IMR-90 (cell line): ENCODE measurements at regions not wholly inside any gene's neighbourhood (a gene's known extent, or its start where the extent isn't known, plus 50 kb on each side); places are given as distances from the start of the nearest gene placed in this dataset.

Source experiments
- ATAC-seq: fragments of 200-7000 bp; cut with Tn5 transposase; 2 replicates; pipeline ENCODE4 v1.9.1; 2020; ENCODE audit warnings: low read depth, mild to moderate bottlenecking, moderate library complexity
- BruUV-seq: library from RNA; stranded (reverse); fragments of 400-500 nt; replicated peaks from 2 replicates; lab custom pipeline; 2021; lab: Mats Ljungman, UMichigan
- CTCF ChIA-PET: fragments of 300-600 bp; formaldehyde crosslinking; extraction: SDS; loops from one replicate; lab custom pipeline; 2021; ENCODE audit warnings: antibody characterized with exemption; lab: Yijun Ruan, JAX
- POLR2A ChIA-PET: fragments of 300-600 bp; sonication (Branson Sonifier 250); formaldehyde crosslinking; loops from one replicate; lab custom pipeline; 2022; ENCODE audit warnings: antibody characterized with exemption; ENCODE audit not compliant: unreplicated experiment; lab: Charles Lee
- DNase-seq: peaks from one replicate; pipeline ENCODE4 v3.0.0; 2013
- H2AFZ ChIP-seq: replicated peaks from 2 replicates; pipeline ENCODE3; 2013; ENCODE audit warnings: low read length, mild to moderate bottlenecking; ENCODE audit not compliant: poor library complexity
- H2AK5ac ChIP-seq: 2 replicates; pipeline ENCODE4 v1.6.1; 2013; ENCODE audit warnings: low read depth, low read length, inconsistent platforms
- H2AK9ac ChIP-seq: replicated peaks from 2 replicates; pipeline ENCODE3; 2013; ENCODE audit warnings: mild to moderate bottlenecking, low read depth, low read length, moderate library complexity; ENCODE audit not compliant: poor library complexity
- H2BK120ac ChIP-seq: 2 replicates; pipeline ENCODE4 v1.6.1; 2013; ENCODE audit warnings: low read depth, low read length, inconsistent platforms
- H2BK15ac ChIP-seq: 3 replicates; pipeline ENCODE4 v1.6.1; 2013; ENCODE audit warnings: low read depth, low read length, inconsistent platforms
- H2BK20ac ChIP-seq: 2 replicates; pipeline ENCODE4 v1.6.1; 2013; ENCODE audit warnings: low read depth, mild to moderate bottlenecking, inconsistent platforms, low read length, moderate library complexity
- H2BK5ac ChIP-seq: 2 replicates; pipeline ENCODE4 v1.6.1; 2013; ENCODE audit warnings: mild to moderate bottlenecking, low read depth, low read length, inconsistent platforms; ENCODE audit not compliant: poor library complexity, severe bottlenecking
- H3K14ac ChIP-seq: replicated peaks from 2 replicates; pipeline ENCODE4 v1.6.1; 2013; ENCODE audit warnings: low read depth, low read length, inconsistent platforms
- H3K18ac ChIP-seq: 2 replicates; pipeline ENCODE4 v1.6.1; 2013; ENCODE audit warnings: low read depth, low read length, control low read depth
- H3K23ac ChIP-seq: 2 replicates; pipeline ENCODE4 v1.6.1; 2013; ENCODE audit warnings: low read depth, low read length, inconsistent platforms
- H3K27ac ChIP-seq: 2 replicates; pipeline ENCODE4 v1.5.1; 2013; ENCODE audit warnings: mild to moderate bottlenecking, control low read depth, low read length; ENCODE audit not compliant: insufficient read depth
- H3K27me3 ChIP-seq: 2 replicates; pipeline ENCODE4 v1.6.1; 2013; ENCODE audit warnings: low read length; ENCODE audit not compliant: control insufficient read depth, insufficient read depth
- H3K36me3 ChIP-seq: 2 replicates; pipeline ENCODE4 v1.6.1; 2013; ENCODE audit warnings: low read length, mixed read lengths; ENCODE audit not compliant: control insufficient read depth, insufficient read depth
- H3K4ac ChIP-seq: 2 replicates; pipeline ENCODE4 v1.6.1; 2013; ENCODE audit warnings: low read depth, low read length, inconsistent platforms
- H3K4me1 ChIP-seq: 2 replicates; pipeline ENCODE4 v1.6.1; 2013; ENCODE audit warnings: low read length, mixed read lengths; ENCODE audit not compliant: control insufficient read depth, insufficient read depth
- H3K4me2 ChIP-seq: 2 replicates; pipeline ENCODE4 v1.6.1; 2013; ENCODE audit warnings: low read depth, mild to moderate bottlenecking, control low read depth, low read length, moderate library complexity
- H3K4me3 ChIP-seq: 2 replicates; pipeline ENCODE4 v1.5.1; 2013; ENCODE audit warnings: low read depth, mild to moderate bottlenecking, control low read depth, low read length, moderate library complexity; ENCODE audit not compliant: insufficient read depth
- H3K56ac ChIP-seq: 2 replicates; pipeline ENCODE4 v1.6.1; 2013; ENCODE audit warnings: low read length, inconsistent platforms; ENCODE audit not compliant: insufficient read depth; ENCODE audit errors: extremely low read depth
- H3K79me1 ChIP-seq, 2 experiments: 2 replicates each; pipeline ENCODE4 v1.6.1; 2013; ENCODE audit warnings: low read length in 2 of 2, inconsistent platforms in 1 of 2, low read depth in 1 of 2
- H3K9ac ChIP-seq: 2 replicates; pipeline ENCODE4 v1.6.1; 2013; ENCODE audit warnings: low read depth, low read length, control low read depth
- H3K9me1 ChIP-seq: 2 replicates; pipeline ENCODE4 v1.6.1; 2013; ENCODE audit warnings: low read length, inconsistent platforms; ENCODE audit not compliant: insufficient read depth
- H3K9me3 ChIP-seq: 2 replicates; pipeline ENCODE4 v1.6.1; 2013; ENCODE audit warnings: low read length; ENCODE audit not compliant: control insufficient read depth, insufficient read depth
- H4K20me1 ChIP-seq: 2 replicates; pipeline ENCODE4 v1.6.1; 2013; ENCODE audit warnings: low read length, inconsistent platforms; ENCODE audit not compliant: insufficient read depth
- H4K5ac ChIP-seq: 2 replicates; pipeline ENCODE4 v1.6.1; 2013; ENCODE audit warnings: mild to moderate bottlenecking, low read depth, low read length, control low read depth
- H4K8ac ChIP-seq, 2 experiments: 2 replicates each; pipeline ENCODE4 v1.6.1; 2013; ENCODE audit warnings: low read depth in 2 of 2, low read length in 2 of 2, control low read depth in 1 of 2, inconsistent platforms in 1 of 2
- H4K91ac ChIP-seq: 2 replicates; pipeline ENCODE4 v1.6.1; 2013; ENCODE audit warnings: low read depth, low read length, inconsistent platforms; ENCODE audit not compliant: insufficient read depth
- BHLHE40 ChIP-seq: fragments of 150-350 bp; IDR thresholded peaks from 2 replicates; pipeline ENCODE4 v1.6.1; 2016; ENCODE audit warnings: mild to moderate bottlenecking, low read depth, low read length
- CEBPB ChIP-seq: IDR thresholded peaks from 2 replicates; pipeline ENCODE4 v1.6.1; 2012; ENCODE audit warnings: low read depth, low read length, improper control_type of control experiment
- CHD1 ChIP-seq: IDR thresholded peaks from 2 replicates; pipeline ENCODE4 v1.6.1; 2012; ENCODE audit warnings: low read depth, low read length, improper control_type of control experiment
- CTCF ChIP-seq: conservative IDR thresholded peaks from 2 replicates; pipeline ENCODE4 v1.5.1; 2012; ENCODE audit warnings: mild to moderate bottlenecking, low read depth, low read length, improper control_type of control experiment
- ELK1 ChIP-seq: fragments of 150-350 bp; IDR thresholded peaks from 2 replicates; pipeline ENCODE4 v1.6.1; 2016; ENCODE audit warnings: low read depth, mild to moderate bottlenecking, low read length, moderate library complexity, borderline replicate concordance
- FOS ChIP-seq: fragments of 150-350 bp; IDR thresholded peaks from 2 replicates; pipeline ENCODE4 v1.6.1; 2016; ENCODE audit warnings: low read depth, low read length
- MAFK ChIP-seq: IDR thresholded peaks from 2 replicates; pipeline ENCODE4 v1.6.1; 2012; ENCODE audit warnings: low read depth, low read length, improper control_type of control experiment
- MAZ ChIP-seq: IDR thresholded peaks from 2 replicates; pipeline ENCODE4 v1.6.1; 2012; ENCODE audit warnings: low read depth, mild to moderate bottlenecking, low read length, improper control_type of control experiment, moderate library complexity, borderline replicate concordance
- MXI1 ChIP-seq: IDR thresholded peaks from 2 replicates; pipeline ENCODE4 v1.6.1; 2012; ENCODE audit warnings: low read depth, mild to moderate bottlenecking, low read length, moderate library complexity, borderline replicate concordance
- NFE2L2 ChIP-seq: fragments of 150-350 bp; IDR thresholded peaks from 2 replicates; pipeline ENCODE4 v1.6.1; 2016; ENCODE audit warnings: low read depth, mild to moderate bottlenecking, low read length
- POLR2A ChIP-seq: IDR thresholded peaks from 2 replicates; pipeline ENCODE4 v1.6.1; 2012; ENCODE audit warnings: mild to moderate bottlenecking, low read depth, low read length
- RAD21 ChIP-seq: IDR thresholded peaks from 2 replicates; pipeline ENCODE4 v1.6.1; 2012; ENCODE audit warnings: low read length, improper control_type of control experiment
- RCOR1 ChIP-seq: IDR thresholded peaks from 2 replicates; pipeline ENCODE4 v1.6.1; 2012; ENCODE audit warnings: mild to moderate bottlenecking, low read length, improper control_type of control experiment; ENCODE audit not compliant: insufficient replicate concordance
- RFX5 ChIP-seq: IDR thresholded peaks from 2 replicates; pipeline ENCODE4 v1.8.0; 2012; ENCODE audit warnings: low read depth, mild to moderate bottlenecking, low read length, moderate library complexity
- SMC3 ChIP-seq: fragments of 150-350 bp; IDR thresholded peaks from 2 replicates; pipeline ENCODE4 v1.6.1; 2016; ENCODE audit warnings: low read depth, mild to moderate bottlenecking, antibody characterized with exemption, low read length, moderate library complexity
- USF2 ChIP-seq: fragments of 150-350 bp; IDR thresholded peaks from 2 replicates; pipeline ENCODE4 v1.6.1; 2017; ENCODE audit warnings: mild to moderate bottlenecking, antibody characterized with exemption, low read length, low read depth
- WGBS, 2 experiments: methylation state at CpG; one replicate each; pipeline versions ENCODE4 v1.1.5 to v1.1.7; 2013; ENCODE audit warnings: missing lambda C conversion rate in 2 of 2; ENCODE audit not compliant: insufficient read length in 1 of 2; ENCODE audit errors: extremely low coverage in 2 of 2; 5-methylcytosine and 5-hydroxymethylcytosine counted together
- dilution Hi-C: fragments of 300-500 bp; cut with HindIII; formaldehyde crosslinking; loops from one replicate; pipeline ENCODE4 v1.14.3; 2018; ENCODE audit warnings: low sequenced_read_pairs; ENCODE audit not compliant: unreplicated experiment
- in situ Hi-C: fragments of 300-500 bp; cut with MboI; formaldehyde crosslinking; loops from 3 replicates; pipeline ENCODE4 v1.14.3; 2019; ENCODE audit warnings: low sequenced_read_pairs, inconsistent platforms, mixed read lengths
- intact Hi-C: fragments of 100-400 bp; cut with micrococcal nuclease; formaldehyde crosslinking; loops from 2 replicates; pipeline ENCODE4 v1.10.0; 2022

- H3K9me3 ChIP-seq = peaks cover 22% of the 10 kb centered on the region
- no peaks in the 10 kb centered on the region for H3K36me3 ChIP-seq
- no peak overlapping the region for H3K27ac ChIP-seq
- no peak overlapping the region for H2BK120ac ChIP-seq
- no peak overlapping the region for H3K23ac ChIP-seq
- intact Hi-C loops (no loop called here), dilution Hi-C loops (no loop called here), in situ Hi-C loops (no loop called here)
- H3K4me3 ChIP-seq = no peak overlapping the region
- H3K4me2 ChIP-seq = no peak overlapping the region
- TF ChIP-seq NFE2L2 (no peak), MAFK (no peak), USF2 (no peak), SMC3 (no peak), CEBPB (no peak), RCOR1 (no peak), RAD21 (no peak), MXI1 (no peak), FOS (no peak), CTCF (no peak), CHD1 (no peak), MAZ (no peak), POLR2A (no peak), RFX5 (no peak), BHLHE40 (no peak), ELK1 (no peak)
- H4K8ac ChIP-seq = no peak overlapping the region
- H2BK20ac ChIP-seq = no peak overlapping the region
- H2BK15ac ChIP-seq = no peak overlapping the region
- DNase-seq (no peak), ATAC-seq (no peak)
- no peaks in the 10 kb centered on the region for H4K20me1 ChIP-seq
- H4K5ac ChIP-seq = no peak overlapping the region
- no peaks in the 10 kb centered on the region for H3K79me1 ChIP-seq
- no peaks in the 10 kb centered on the region for H3K4me1 ChIP-seq
- no peak overlapping the region for H2AFZ ChIP-seq
- no peaks in the 10 kb centered on the region for H3K9me1 ChIP-seq
- no TSS peak for BruUV-seq
- CTCF ChIA-PET = no interaction called here
- H3K56ac ChIP-seq = no peak overlapping the region
- POLR2A ChIA-PET = no interaction called here
- no peak overlapping the region for H3K14ac ChIP-seq
- H2AK5ac ChIP-seq = no peak overlapping the region
- no peak overlapping the region for H3K9ac ChIP-seq
- H3K27me3 ChIP-seq = no peaks in the 10 kb centered on the region
- no peak overlapping the region for H2AK9ac ChIP-seq
- no peak overlapping the region for H3K4ac ChIP-seq
- 29% methylated on average over 1 of the region's 7 CpGs; no CpG with 5 or more reads in 1 of the 2 experiments for WGBS, 2 experiments
- H2BK5ac ChIP-seq = no peak overlapping the region
- no peak overlapping the region for H3K18ac ChIP-seq
- no peak overlapping the region for H4K91ac ChIP-seq
These were observed 128.2 kb downstream of the MED10 start for GRCh38 chr5:6250121-6250520.
